C4-2B (cell line): ENCODE measurements at regions not wholly inside any gene's neighbourhood (a gene's known extent, or its start where the extent isn't known, plus 50 kb on each side); places are given as distances from the start of the nearest gene placed in this dataset.

ENCODE experiments used
- H3K27ac ChIP-seq: fragments of 450-650 bp; 2 replicates; pipeline ENCODE4 v1.5.1; 2017
- CTCF ChIP-seq: fragments of 450-650 bp; conservative IDR thresholded peaks from 2 replicates; pipeline ENCODE4 v1.5.1; 2017; ENCODE audit warnings: mild to moderate bottlenecking
- ZFX ChIP-seq: fragments of 450-650 bp; IDR thresholded peaks from 2 replicates; pipeline ENCODE4 v1.6.1; 2017

GRCh38 chr4:66539745-66540144 is 869.5 kb upstream of the EPHA5 start:
- no peak for TF ChIP-seq ZFX
- no peak for TF ChIP-seq CTCF
- H3K27ac ChIP-seq: no peak overlapping the region

- H3K27ac ChIP-seq: no peak overlapping the region
- TF ChIP-seq ZFX (no peak), CTCF (no peak)
Measured at GRCh38 chr4:66524781-66525180, 854.5 kb upstream of the EPHA5 start.

- TF ChIP-seq CTCF (no peak), ZFX (no peak)
Measured at GRCh38 chr4:66522244-66522643, 852.0 kb upstream of the EPHA5 start.

GRCh38 chr4:66516940-66517339 is 846.7 kb upstream of the EPHA5 start:
- TF ChIP-seq ZFX (no peak), CTCF (no peak)

More at GRCh38 chr4:66522244-66522643, 852.0 kb upstream of the EPHA5 start:
- H3K27ac ChIP-seq: no peak overlapping the region

GRCh38 chr4:66506985-66507384 is 836.7 kb upstream of the EPHA5 start:
- H3K27ac ChIP-seq: no peak overlapping the region
- no peak for TF ChIP-seq ZFX
- no peak for TF ChIP-seq CTCF

More at GRCh38 chr4:66516940-66517339, 846.7 kb upstream of the EPHA5 start:
- no peak overlapping the region for H3K27ac ChIP-seq

- H3K27ac ChIP-seq: no peak overlapping the region
- TF ChIP-seq CTCF (no peak), ZFX (no peak)
Measured at GRCh38 chr4:66501997-66502396, 831.7 kb upstream of the EPHA5 start.

- H3K27ac ChIP-seq: no peak overlapping the region
- TF ChIP-seq CTCF (no peak), ZFX (no peak)
Measured at GRCh38 chr4:66490729-66491128, 820.4 kb upstream of the EPHA5 start.
